GM19035 (cell line): ENCODE measurements at regions not wholly inside any gene's neighbourhood (a gene's known extent, or its start where the extent isn't known, plus 50 kb on each side); places are given as distances from the start of the nearest gene placed in this dataset.
A peak's percentile ranks its signal among the peaks of the same experiment; 100 is the strongest.

ENCODE experiments used
- ATAC-seq: cut with Tn5 transposase; IDR thresholded peaks from one replicate; pipeline ENCODE4 v1.9.1; 2021; ENCODE audit not compliant: unreplicated experiment

- ATAC-seq, result no peak
Observed at GRCh38 chr5:63894690-63895089, 67.6 kb downstream of the HTR1A start.

GRCh38 chr5:63878788-63879187 lies 83.5 kb downstream of the HTR1A start:
- ATAC-seq, result no peak

GRCh38 chr5:63877961-63878360 lies 84.3 kb downstream of the HTR1A start:
- ATAC-seq, result no peak

- no peak for ATAC-seq
Observed at GRCh38 chr5:63860379-63860778, 101.9 kb downstream of the HTR1A start.

GRCh38 chr5:63854076-63854475 lies 108.2 kb downstream of the HTR1A start:
- no peak for ATAC-seq

GRCh38 chr5:63843190-63843589 lies 119.1 kb downstream of the HTR1A start:
- no peak for ATAC-seq

- no peak for ATAC-seq
Observed at GRCh38 chr5:63837437-63837836, 124.8 kb downstream of the HTR1A start.

- no peak for ATAC-seq
Observed at GRCh38 chr5:63831381-63831780, 130.9 kb downstream of the HTR1A start.

GRCh38 chr5:63825984-63826383 lies 136.3 kb downstream of the HTR1A start:
- no peak for ATAC-seq

GRCh38 chr5:63823583-63823982 lies 138.7 kb downstream of the HTR1A start:
- no peak for ATAC-seq

GRCh38 chr5:63822614-63823013 lies 139.6 kb downstream of the HTR1A start:
- ATAC-seq, result no peak

GRCh38 chr5:63820577-63820976 lies 141.7 kb downstream of the HTR1A start:
- no peak for ATAC-seq

GRCh38 chr5:63812693-63813092 lies 149.6 kb downstream of the HTR1A start:
- ATAC-seq, result no peak

- ATAC-seq, result no peak
Observed at GRCh38 chr5:63811961-63812360, 150.3 kb downstream of the HTR1A start.

- ATAC-seq, result no peak
Observed at GRCh38 chr5:63811286-63811685, 151.0 kb downstream of the HTR1A start.

- ATAC-seq, result no peak
Observed at GRCh38 chr5:63805151-63805550, 157.1 kb downstream of the HTR1A start.

GRCh38 chr5:63803165-63803564 lies 159.1 kb downstream of the HTR1A start:
- no peak for ATAC-seq

- ATAC-seq, result no peak
Observed at GRCh38 chr5:63794979-63795378, 167.3 kb downstream of the HTR1A start.

GRCh38 chr5:63794296-63794695 lies 167.9 kb downstream of the HTR1A start:
- no peak for ATAC-seq

GRCh38 chr5:63774939-63775338 lies 187.3 kb downstream of the HTR1A start:
- ATAC-seq, result peak; percentile 67

- no peak for ATAC-seq
Observed at GRCh38 chr5:63768221-63768620, 194.0 kb downstream of the HTR1A start.

- no peak for ATAC-seq
Observed at GRCh38 chr5:63760965-63761364, 201.3 kb downstream of the HTR1A start.

GRCh38 chr5:63743096-63743798 lies 219.0 kb downstream of the HTR1A start:
- no peak for ATAC-seq
